ENCODE measurements at regions not wholly inside any gene's neighbourhood (a gene's known extent, or its start where the extent isn't known, plus 50 kb on each side); places are given as distances from the start of the nearest gene placed in this dataset.
"Not testable (repeated sequence)": the region's sequence is repeated elsewhere in the genome, so short reads cannot be mapped to it uniquely, and the experiment has no call there.

DNA sequence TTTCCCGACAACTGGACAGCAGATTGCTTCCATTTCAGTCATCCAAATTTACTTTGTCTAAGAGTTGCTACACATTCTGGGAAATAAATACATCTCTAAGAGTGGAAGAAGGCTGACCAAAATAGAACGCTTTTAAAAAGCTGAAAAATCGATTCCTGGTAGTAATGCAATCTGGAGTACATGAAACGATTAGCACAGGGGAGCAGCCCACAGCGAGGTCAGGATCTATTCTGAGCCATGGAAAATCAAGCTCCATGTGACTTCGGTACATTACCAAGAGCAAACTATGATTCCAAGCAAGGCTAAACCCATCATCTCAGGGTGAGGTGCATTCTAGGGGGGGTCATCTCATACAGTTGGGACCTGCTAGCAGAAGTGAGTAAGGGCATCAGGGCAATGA, 249.3 kb downstream of the BLID start:
- H3K4me3 ChIP-seq (ENCODE audit: control insufficient read depth, low read depth, low read length), result no peak overlapping the region
- no peak for DNase-seq (ENCODE audit: low read depth)
- TF ChIP-seq, protein P1, sequence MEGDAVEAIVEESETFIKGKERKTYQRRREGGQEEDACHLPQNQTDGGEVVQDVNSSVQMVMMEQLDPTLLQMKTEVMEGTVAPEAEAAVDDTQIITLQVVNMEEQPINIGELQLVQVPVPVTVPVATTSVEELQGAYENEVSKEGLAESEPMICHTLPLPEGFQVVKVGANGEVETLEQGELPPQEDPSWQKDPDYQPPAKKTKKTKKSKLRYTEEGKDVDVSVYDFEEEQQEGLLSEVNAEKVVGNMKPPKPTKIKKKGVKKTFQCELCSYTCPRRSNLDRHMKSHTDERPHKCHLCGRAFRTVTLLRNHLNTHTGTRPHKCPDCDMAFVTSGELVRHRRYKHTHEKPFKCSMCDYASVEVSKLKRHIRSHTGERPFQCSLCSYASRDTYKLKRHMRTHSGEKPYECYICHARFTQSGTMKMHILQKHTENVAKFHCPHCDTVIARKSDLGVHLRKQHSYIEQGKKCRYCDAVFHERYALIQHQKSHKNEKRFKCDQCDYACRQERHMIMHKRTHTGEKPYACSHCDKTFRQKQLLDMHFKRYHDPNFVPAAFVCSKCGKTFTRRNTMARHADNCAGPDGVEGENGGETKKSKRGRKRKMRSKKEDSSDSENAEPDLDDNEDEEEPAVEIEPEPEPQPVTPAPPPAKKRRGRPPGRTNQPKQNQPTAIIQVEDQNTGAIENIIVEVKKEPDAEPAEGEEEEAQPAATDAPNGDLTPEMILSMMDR (conservative IDR thresholded peaks at IDR 0.05; ENCODE audit: control insufficient read depth, insufficient read depth, low read depth, low read length), result no peak

DNA sequence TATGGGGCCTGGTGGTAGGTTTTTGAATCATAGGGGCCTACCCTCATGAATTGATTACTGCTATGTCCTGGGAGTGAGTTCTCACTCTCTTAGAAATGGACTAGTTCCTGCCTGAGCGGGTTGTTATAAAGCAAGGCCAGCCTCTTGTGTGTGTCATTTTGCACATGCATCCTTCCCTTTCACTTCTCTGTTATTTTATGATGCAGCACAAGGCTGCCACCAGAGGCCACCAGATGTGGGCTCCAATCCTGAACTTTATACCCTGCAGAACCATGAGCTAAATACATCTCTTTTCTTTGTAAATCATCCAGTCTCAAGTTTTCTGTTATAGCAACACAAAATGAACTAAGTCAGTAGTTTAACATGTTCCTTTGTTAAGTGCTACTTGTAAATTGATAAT, 251.4 kb downstream of the BLID start:
- H3K4me3 ChIP-seq (ENCODE audit: control insufficient read depth, low read depth, low read length), result no peak overlapping the region
- TF ChIP-seq, protein P1 (conservative IDR thresholded peaks at IDR 0.05; ENCODE audit: control insufficient read depth, insufficient read depth, low read depth, low read length), result peak; percentile 10
- DNase-seq (ENCODE audit: low read depth), result no peak

DNA sequence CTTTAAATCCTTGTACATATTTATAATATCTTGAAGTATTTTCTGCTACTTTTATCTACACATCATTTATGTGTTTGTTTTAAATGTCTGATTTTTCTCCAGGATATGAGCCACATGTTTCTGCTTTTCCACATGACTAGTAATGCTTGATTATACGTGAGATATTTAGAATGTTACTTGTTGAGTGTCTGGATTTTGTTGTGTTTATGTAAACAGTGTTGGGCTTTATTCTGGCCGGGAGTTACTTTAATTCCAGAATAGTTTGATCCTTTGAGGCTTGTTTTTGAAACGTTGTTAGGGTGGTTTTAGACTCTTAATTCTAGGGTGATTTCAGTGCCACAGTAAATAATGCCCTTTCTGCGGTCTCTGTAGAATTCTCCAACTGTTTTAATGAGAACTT, 252.9 kb downstream of the BLID start:
- no peak for DNase-seq (ENCODE audit: low read depth)
- no peak overlapping the region for H3K4me3 ChIP-seq (ENCODE audit: control insufficient read depth, low read depth, low read length)
- TF ChIP-seq, protein P1 (conservative IDR thresholded peaks at IDR 0.05; ENCODE audit: control insufficient read depth, insufficient read depth, low read depth, low read length), result no peak

DNA sequence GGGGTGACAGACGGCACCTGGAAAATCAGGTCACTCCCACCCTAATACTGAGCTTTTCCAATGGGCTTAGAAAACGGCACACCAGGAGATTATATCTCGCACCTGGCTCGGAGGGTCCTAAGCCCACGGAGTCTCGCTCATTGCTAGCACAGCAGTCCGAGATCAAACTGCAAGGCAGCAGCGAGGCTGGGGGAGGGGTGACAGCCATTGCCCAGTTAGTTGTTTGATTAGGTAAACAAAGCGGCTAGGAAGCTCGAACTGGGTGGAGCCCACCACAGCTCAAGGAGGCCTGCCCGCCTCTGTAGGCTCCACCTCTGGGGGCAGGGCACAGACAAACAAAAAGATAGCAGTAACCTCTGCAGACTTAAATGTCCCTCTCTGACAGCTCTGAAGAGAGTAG, 260.9 kb downstream of the BLID start:
- H3K4me3 ChIP-seq (ENCODE audit: control insufficient read depth, low read depth, low read length); DNase-seq (ENCODE audit: low read depth): not testable (repeated sequence)

DNA sequence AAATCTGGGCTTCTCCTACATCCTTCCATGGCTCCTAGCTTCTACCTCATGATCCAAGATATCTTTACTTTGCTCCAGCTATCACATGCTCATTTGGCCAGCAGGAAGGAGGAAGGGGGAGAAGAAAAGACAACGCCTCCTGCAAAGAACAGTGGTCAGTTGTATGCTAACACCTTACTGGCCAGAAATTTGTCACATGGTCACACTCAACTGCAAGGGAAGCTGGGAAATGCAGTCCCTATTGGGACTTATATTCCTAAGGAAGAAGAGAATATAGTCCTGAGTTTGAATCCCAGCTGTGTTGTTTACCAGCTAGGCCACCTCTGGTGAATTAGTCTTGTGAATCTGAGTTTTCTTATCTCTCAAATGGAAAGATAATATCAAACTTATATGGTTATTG, 272.0 kb downstream of the BLID start:
- TF ChIP-seq, protein P1 (conservative IDR thresholded peaks at IDR 0.05; ENCODE audit: control insufficient read depth, insufficient read depth, low read depth, low read length), result no peak
- H3K4me3 ChIP-seq (ENCODE audit: control insufficient read depth, low read depth, low read length), result no peak overlapping the region
- no peak for DNase-seq (ENCODE audit: low read depth)

DNA sequence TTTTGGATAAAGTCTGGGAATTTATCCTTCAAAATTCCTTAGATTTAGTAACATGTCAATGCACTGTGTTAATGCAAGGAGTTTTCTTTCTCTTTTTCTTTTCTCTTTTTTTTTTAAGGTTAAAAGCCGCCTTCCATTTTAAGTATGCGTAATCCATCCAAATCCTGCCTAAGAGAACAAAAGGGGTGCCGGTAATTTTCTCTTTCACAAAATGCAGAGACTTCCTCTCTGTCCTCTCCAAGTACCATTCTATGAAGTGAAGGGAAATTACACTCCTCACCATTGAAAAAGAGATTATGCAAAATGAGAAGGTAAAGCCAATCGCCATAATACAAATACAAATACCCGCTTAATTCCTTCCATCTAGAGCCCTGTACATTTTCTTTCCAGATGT, 273.8 kb downstream of the BLID start:
- no peak for DNase-seq (ENCODE audit: low read depth)
- TF ChIP-seq, protein P1 (conservative IDR thresholded peaks at IDR 0.05; ENCODE audit: control insufficient read depth, insufficient read depth, low read depth, low read length), result no peak
- no peak overlapping the region for H3K4me3 ChIP-seq (ENCODE audit: control insufficient read depth, low read depth, low read length)

DNA sequence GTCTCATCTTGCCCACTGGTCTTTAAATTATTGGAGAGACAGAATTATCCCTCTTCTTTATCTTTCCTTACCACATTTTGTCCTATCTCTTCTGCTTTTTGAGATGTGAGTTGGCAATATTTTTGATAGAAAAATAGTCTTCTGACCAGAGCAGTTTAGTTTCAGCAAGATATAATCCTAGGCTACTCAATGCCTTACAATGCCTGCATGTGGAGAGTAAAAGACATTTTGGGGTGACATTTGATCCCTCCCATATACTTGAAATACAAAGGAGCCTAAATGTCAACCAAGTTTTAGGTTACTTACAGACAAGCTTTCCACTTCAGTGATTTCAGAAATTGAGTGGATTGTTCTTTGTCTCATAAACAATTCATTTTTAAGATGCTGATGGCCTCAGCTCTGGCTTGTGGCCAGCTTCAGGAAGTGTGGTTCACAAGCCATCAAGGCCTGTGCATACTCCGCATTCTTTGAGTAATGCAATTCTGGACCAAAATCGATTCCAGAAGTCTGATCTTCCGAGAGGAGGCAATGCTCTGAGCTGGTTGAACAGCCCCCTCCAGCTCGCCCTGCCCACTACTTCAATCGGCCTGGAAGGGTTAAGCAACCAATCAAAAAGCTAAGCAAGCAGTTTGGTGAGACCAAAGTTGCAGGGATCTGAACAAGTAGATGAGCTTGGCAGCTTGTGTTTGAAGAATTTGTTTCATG, 274.4 kb downstream of the BLID start:
- TF ChIP-seq, protein P1 (conservative IDR thresholded peaks at IDR 0.05; ENCODE audit: control insufficient read depth, insufficient read depth, low read depth, low read length), result no peak
- DNase-seq (ENCODE audit: low read depth), result peak; percentile 81
- no peak overlapping the region for H3K4me3 ChIP-seq (ENCODE audit: control insufficient read depth, low read depth, low read length)

Measured in fibroblast of mammary gland (primary cell).